ENCODE measurements at regions not wholly inside any gene's neighbourhood (a gene's known extent, or its start where the extent isn't known, plus 50 kb on each side); places are given as distances from the start of the nearest gene placed in this dataset.
"Not testable (repeated sequence)": the region's sequence is repeated elsewhere in the genome, so short reads cannot be mapped to it uniquely, and the experiment has no call there.

GRCh38 chr4:134145369-134145768 lies 56.2 kb downstream of the PABPC4L start:
- DNase-seq (no peak), ATAC-seq (no peak)
- no peak overlapping the region for H3K27ac Mint-ChIP-seq
- H3K4me3 Mint-ChIP-seq, result no peak overlapping the region
- no peaks in the 10 kb centered on the region for H3K9me3 Mint-ChIP-seq (ENCODE audit: insufficient read depth)
- no peaks in the 10 kb centered on the region for H3K27me3 Mint-ChIP-seq (ENCODE audit: low read depth)
- no peaks in the 10 kb centered on the region for H3K4me1 Mint-ChIP-seq (ENCODE audit: low read depth)
- CTCF ChIA-PET, result no interaction called here
- POLR2A ChIA-PET, result no interaction called here
- no peaks in the 10 kb centered on the region for H3K36me3 Mint-ChIP-seq (ENCODE audit: low read depth)

- POLR2A ChIA-PET, result no interaction called here
- H3K9me3 Mint-ChIP-seq (ENCODE audit: insufficient read depth), result no peaks in the 10 kb centered on the region
- DNase-seq, result no peak
These were observed 57.3 kb downstream of the PABPC4L start for GRCh38 chr4:134144337-134144736.

GRCh38 chr4:134141728-134142127 lies 59.9 kb downstream of the PABPC4L start:
- Mint-ChIP-seq H3K4me3 (no peak overlapping the region), H3K27me3 (ENCODE audit: low read depth) (no peaks in the 10 kb centered on the region), H3K27ac (no peak overlapping the region), H3K9me3 (ENCODE audit: insufficient read depth) (no peaks in the 10 kb centered on the region), H3K4me1 (ENCODE audit: low read depth) (no peaks in the 10 kb centered on the region), H3K36me3 (ENCODE audit: low read depth) (no peaks in the 10 kb centered on the region)
- ChIA-PET CTCF (no interaction called here), POLR2A (no interaction called here)
- DNase-seq (no peak), ATAC-seq (no peak)

More at GRCh38 chr4:134144337-134144736, 57.3 kb downstream of the PABPC4L start:
- H3K4me1 Mint-ChIP-seq (ENCODE audit: low read depth), result no peaks in the 10 kb centered on the region
- CTCF ChIA-PET, result no interaction called here
- no peak for ATAC-seq
- no peaks in the 10 kb centered on the region for H3K27me3 Mint-ChIP-seq (ENCODE audit: low read depth)
- no peaks in the 10 kb centered on the region for H3K36me3 Mint-ChIP-seq (ENCODE audit: low read depth)
- no peak overlapping the region for H3K4me3 Mint-ChIP-seq
- H3K27ac Mint-ChIP-seq, result no peak overlapping the region

- no peak overlapping the region for H3K27ac Mint-ChIP-seq
- no peaks in the 10 kb centered on the region for H3K4me1 Mint-ChIP-seq (ENCODE audit: low read depth)
- ATAC-seq, result no peak
- H3K36me3 Mint-ChIP-seq (ENCODE audit: low read depth), result no peaks in the 10 kb centered on the region
- ChIA-PET CTCF (no interaction called here), POLR2A (no interaction called here)
- H3K27me3 Mint-ChIP-seq (ENCODE audit: low read depth), result no peaks in the 10 kb centered on the region
- DNase-seq, result no peak
- H3K4me3 Mint-ChIP-seq, result no peak overlapping the region
- no peaks in the 10 kb centered on the region for H3K9me3 Mint-ChIP-seq (ENCODE audit: insufficient read depth)
These were observed 62.4 kb downstream of the PABPC4L start for GRCh38 chr4:134139188-134139587.

GRCh38 chr4:134132086-134132783 lies 69.4 kb downstream of the PABPC4L start:
- DNase-seq (no peak), ATAC-seq (no peak)
- Mint-ChIP-seq H3K4me3 (no peak overlapping the region), H3K9me3 (ENCODE audit: insufficient read depth) (peaks cover 5% of the 10 kb centered on the region), H3K36me3 (ENCODE audit: low read depth) (no peaks in the 10 kb centered on the region), H3K4me1 (ENCODE audit: low read depth) (no peaks in the 10 kb centered on the region), H3K27ac (no peak overlapping the region), H3K27me3 (ENCODE audit: low read depth) (no peaks in the 10 kb centered on the region)
- CTCF ChIA-PET, result no interaction called here
- POLR2A ChIA-PET, result no interaction called here

GRCh38 chr4:134126955-134127354 lies 74.6 kb downstream of the PABPC4L start:
- ChIA-PET CTCF (no interaction called here), POLR2A (no interaction called here)
- DNase-seq (no peak), ATAC-seq (no peak)
- Mint-ChIP-seq H3K36me3 (ENCODE audit: low read depth) (no peaks in the 10 kb centered on the region), H3K27ac (no peak overlapping the region), H3K4me1 (ENCODE audit: low read depth) (no peaks in the 10 kb centered on the region), H3K9me3 (ENCODE audit: insufficient read depth) (peaks cover 5% of the 10 kb centered on the region), H3K27me3 (ENCODE audit: low read depth) (no peaks in the 10 kb centered on the region), H3K4me3 (no peak overlapping the region)

- Mint-ChIP-seq H3K9me3 (ENCODE audit: insufficient read depth) (peaks cover 5% of the 10 kb centered on the region), H3K27me3 (ENCODE audit: low read depth) (no peaks in the 10 kb centered on the region), H3K4me3 (no peak overlapping the region), H3K4me1 (ENCODE audit: low read depth) (no peaks in the 10 kb centered on the region), H3K36me3 (ENCODE audit: low read depth) (no peaks in the 10 kb centered on the region), H3K27ac (no peak overlapping the region)
- ChIA-PET POLR2A (no interaction called here), CTCF (no interaction called here)
- no peak for ATAC-seq
- no peak for DNase-seq
These were observed 75.5 kb downstream of the PABPC4L start for GRCh38 chr4:134126000-134126560.

GRCh38 chr4:134122903-134123302 lies 78.7 kb downstream of the PABPC4L start:
- ATAC-seq (no peak), DNase-seq (no peak)
- POLR2A ChIA-PET, result no interaction called here
- Mint-ChIP-seq H3K36me3 (ENCODE audit: low read depth) (no peaks in the 10 kb centered on the region), H3K27ac (no peak overlapping the region), H3K9me3 (ENCODE audit: insufficient read depth) (peaks cover 5% of the 10 kb centered on the region), H3K27me3 (ENCODE audit: low read depth) (no peaks in the 10 kb centered on the region), H3K4me1 (ENCODE audit: low read depth) (no peaks in the 10 kb centered on the region), H3K4me3 (no peak overlapping the region)
- CTCF ChIA-PET, result no interaction called here

GRCh38 chr4:134117392-134118183 lies 84.0 kb downstream of the PABPC4L start:
- POLR2A ChIA-PET, result no interaction called here
- Mint-ChIP-seq H3K36me3 (ENCODE audit: low read depth) (no peaks in the 10 kb centered on the region), H3K4me1 (ENCODE audit: low read depth) (no peaks in the 10 kb centered on the region), H3K4me3 (no peak overlapping the region), H3K9me3 (ENCODE audit: insufficient read depth) (no peaks in the 10 kb centered on the region), H3K27ac (no peak overlapping the region), H3K27me3 (ENCODE audit: low read depth) (no peaks in the 10 kb centered on the region)
- CTCF ChIA-PET, result no interaction called here
- ATAC-seq (no peak), DNase-seq (no peak)

GRCh38 chr4:134089885-134090284 lies 111.7 kb downstream of the PABPC4L start:
- Mint-ChIP-seq H3K9me3 (ENCODE audit: insufficient read depth) (no peaks in the 10 kb centered on the region), H3K4me3 (no peak overlapping the region), H3K27me3 (ENCODE audit: low read depth) (no peaks in the 10 kb centered on the region), H3K36me3 (ENCODE audit: low read depth) (no peaks in the 10 kb centered on the region), H3K4me1 (ENCODE audit: low read depth) (no peaks in the 10 kb centered on the region), H3K27ac (no peak overlapping the region)
- no peak for DNase-seq
- ChIA-PET POLR2A (no interaction called here), CTCF (no interaction called here)
- no peak for ATAC-seq

GRCh38 chr4:134085496-134085895 lies 116.1 kb downstream of the PABPC4L start:
- CTCF ChIA-PET, result no interaction called here
- H3K36me3 Mint-ChIP-seq (ENCODE audit: low read depth), result no peaks in the 10 kb centered on the region
- H3K9me3 Mint-ChIP-seq (ENCODE audit: insufficient read depth), result no peaks in the 10 kb centered on the region
- no peak overlapping the region for H3K4me3 Mint-ChIP-seq
- no peak for DNase-seq
- no peaks in the 10 kb centered on the region for H3K27me3 Mint-ChIP-seq (ENCODE audit: low read depth)
- ATAC-seq, result no peak
- no peak overlapping the region for H3K27ac Mint-ChIP-seq
- POLR2A ChIA-PET, result no interaction called here
- no peaks in the 10 kb centered on the region for H3K4me1 Mint-ChIP-seq (ENCODE audit: low read depth)

GRCh38 chr4:134079085-134079484 lies 122.5 kb downstream of the PABPC4L start:
- H3K4me3 Mint-ChIP-seq; H3K9me3 Mint-ChIP-seq (ENCODE audit: insufficient read depth); DNase-seq; POLR2A ChIA-PET; H3K27me3 Mint-ChIP-seq (ENCODE audit: low read depth); H3K27ac Mint-ChIP-seq; H3K36me3 Mint-ChIP-seq (ENCODE audit: low read depth); ATAC-seq; H3K4me1 Mint-ChIP-seq (ENCODE audit: low read depth); CTCF ChIA-PET: not testable (repeated sequence)

Data from activated CD8-positive, alpha-beta T cell treated with anti-CD3 and anti-CD28 coated beads, Interleukin-2, amount 10 ng/mL, durations not matched to agents 7 days and 5 days (primary cell).